ENCODE measurements at regions not wholly inside any gene's neighbourhood (a gene's known extent, or its start where the extent isn't known, plus 50 kb on each side); places are given as distances from the start of the nearest gene placed in this dataset.
"Not testable (repeated sequence)": the region's sequence is repeated elsewhere in the genome, so short reads cannot be mapped to it uniquely, and the experiment has no call there.

DNA sequence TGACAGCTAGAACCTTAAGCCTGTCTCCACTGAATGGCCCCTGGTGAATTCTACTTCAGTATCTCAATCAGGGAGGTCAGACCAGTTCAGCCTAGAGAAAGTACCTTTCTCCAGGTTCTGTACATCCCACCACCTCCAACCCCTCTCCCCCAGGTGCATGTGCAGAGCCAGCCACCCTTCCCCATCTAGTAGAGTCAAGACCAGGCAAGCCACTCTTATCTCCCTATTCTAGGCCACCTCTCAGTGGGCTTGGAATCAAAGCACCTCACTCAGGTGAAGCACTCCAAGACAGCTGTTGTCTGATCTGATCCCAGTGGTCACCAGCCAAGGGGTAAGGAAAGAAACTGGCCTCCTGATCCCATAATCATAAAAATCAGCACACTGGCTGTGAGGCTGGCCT lies 340.9 kb downstream of the BCL11B start:
- DNase-seq (ENCODE audit: low spot score), result no peak

DNA sequence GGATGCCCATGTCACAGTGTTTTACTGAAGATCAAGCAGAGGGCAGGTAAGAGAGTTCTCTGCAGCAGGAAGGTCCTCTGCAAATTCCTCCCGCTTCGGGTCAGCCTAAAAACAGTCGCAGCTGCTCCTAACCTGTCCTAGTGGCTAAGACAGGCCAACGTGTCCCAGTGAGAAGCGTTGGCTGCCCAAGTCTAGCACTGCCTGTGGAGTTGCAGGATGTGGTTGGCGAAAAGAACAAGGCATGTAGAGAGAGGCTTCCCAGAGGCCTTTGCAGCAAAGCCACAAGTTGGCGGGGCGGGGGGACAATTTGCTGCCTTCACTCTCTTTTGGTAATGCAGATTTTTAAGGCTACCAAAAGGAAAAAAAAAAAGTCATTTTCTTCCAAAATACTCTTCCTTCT lies 340.1 kb downstream of the BCL11B start:
- DNase-seq (ENCODE audit: low spot score), result no peak
- no peak for ATAC-seq (ENCODE audit: low FRiP score)
- TF ChIP-seq, protein P1, sequence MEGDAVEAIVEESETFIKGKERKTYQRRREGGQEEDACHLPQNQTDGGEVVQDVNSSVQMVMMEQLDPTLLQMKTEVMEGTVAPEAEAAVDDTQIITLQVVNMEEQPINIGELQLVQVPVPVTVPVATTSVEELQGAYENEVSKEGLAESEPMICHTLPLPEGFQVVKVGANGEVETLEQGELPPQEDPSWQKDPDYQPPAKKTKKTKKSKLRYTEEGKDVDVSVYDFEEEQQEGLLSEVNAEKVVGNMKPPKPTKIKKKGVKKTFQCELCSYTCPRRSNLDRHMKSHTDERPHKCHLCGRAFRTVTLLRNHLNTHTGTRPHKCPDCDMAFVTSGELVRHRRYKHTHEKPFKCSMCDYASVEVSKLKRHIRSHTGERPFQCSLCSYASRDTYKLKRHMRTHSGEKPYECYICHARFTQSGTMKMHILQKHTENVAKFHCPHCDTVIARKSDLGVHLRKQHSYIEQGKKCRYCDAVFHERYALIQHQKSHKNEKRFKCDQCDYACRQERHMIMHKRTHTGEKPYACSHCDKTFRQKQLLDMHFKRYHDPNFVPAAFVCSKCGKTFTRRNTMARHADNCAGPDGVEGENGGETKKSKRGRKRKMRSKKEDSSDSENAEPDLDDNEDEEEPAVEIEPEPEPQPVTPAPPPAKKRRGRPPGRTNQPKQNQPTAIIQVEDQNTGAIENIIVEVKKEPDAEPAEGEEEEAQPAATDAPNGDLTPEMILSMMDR (IDR thresholded peaks at IDR 0.05), result no peak

More for the DNA sequence above, 340.9 kb downstream of the BCL11B start:
- TF ChIP-seq, protein P1 (IDR thresholded peaks at IDR 0.05), result no peak
- ATAC-seq (ENCODE audit: low FRiP score), result no peak

- TF ChIP-seq, protein P1 (IDR thresholded peaks at IDR 0.05), result no peak
Measured at GRCh38 chr14:98932431-98933325, 339.3 kb downstream of the BCL11B start.

DNA sequence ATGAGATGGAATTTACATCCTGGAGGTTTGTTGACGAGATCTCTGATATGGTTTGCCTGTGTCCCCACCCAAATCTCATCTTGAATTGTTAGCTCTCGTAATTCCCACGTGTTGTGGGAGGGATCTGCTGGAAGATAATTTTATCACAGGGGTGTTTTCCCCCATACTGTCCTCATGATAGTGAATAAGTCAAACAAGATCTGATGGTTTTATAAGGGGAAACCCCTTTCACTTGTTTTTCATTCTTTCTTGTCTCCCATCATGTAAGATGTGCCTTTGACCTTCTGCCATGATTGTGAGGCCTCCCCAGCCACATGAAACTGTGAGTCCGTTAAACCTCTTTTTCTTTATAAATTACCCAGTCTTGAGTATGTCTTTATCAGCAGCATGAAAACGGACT lies 337.4 kb downstream of the BCL11B start:
- not testable (repeated sequence) for ATAC-seq (ENCODE audit: low FRiP score); DNase-seq (ENCODE audit: low spot score)

More at GRCh38 chr14:98932431-98933325, 339.3 kb downstream of the BCL11B start:
- ATAC-seq (ENCODE audit: low FRiP score), result no peak
- no peak for DNase-seq (ENCODE audit: low spot score)

- ATAC-seq (ENCODE audit: low FRiP score) (no peak), DNase-seq (ENCODE audit: low spot score) (no peak)
- TF ChIP-seq, protein P1 (IDR thresholded peaks at IDR 0.05), result no peak
Measured at GRCh38 chr14:98935921-98936320, 336.1 kb downstream of the BCL11B start.

DNA sequence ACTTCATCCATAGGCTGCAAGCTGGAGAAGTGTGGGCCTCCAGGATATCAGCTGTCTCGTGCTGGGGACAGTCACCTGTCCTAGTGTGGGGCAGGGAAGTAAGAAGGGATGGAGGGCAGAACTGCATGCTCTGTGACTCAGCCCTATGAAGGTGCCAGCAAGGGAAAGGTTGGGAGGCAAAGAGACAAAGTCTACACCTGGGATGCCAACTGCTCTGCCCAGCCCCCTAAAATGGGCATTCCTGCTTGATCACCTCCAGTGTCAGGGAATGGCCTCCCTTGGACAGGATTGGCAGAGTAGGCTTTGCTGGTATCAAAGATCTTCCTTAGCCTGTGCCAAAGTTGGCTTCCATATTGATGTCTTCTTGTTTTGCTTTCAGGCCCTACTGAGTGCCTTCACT lies 335.0 kb downstream of the BCL11B start:
- TF ChIP-seq, protein P1 (IDR thresholded peaks at IDR 0.05), result no peak
- DNase-seq (ENCODE audit: low spot score) (no peak), ATAC-seq (ENCODE audit: low FRiP score) (no peak)

GRCh38 chr14:98937712-98938505 lies 334.1 kb downstream of the BCL11B start:
- no peak for DNase-seq (ENCODE audit: low spot score)
- no peak for ATAC-seq (ENCODE audit: low FRiP score)
- TF ChIP-seq, protein P1 (IDR thresholded peaks at IDR 0.05), result no peak

Data from omental fat pad (tissue), 3 donors.